ENCODE measurements at regions not wholly inside any gene's neighbourhood (a gene's known extent, or its start where the extent isn't known, plus 50 kb on each side); places are given as distances from the start of the nearest gene placed in this dataset.

DNA sequence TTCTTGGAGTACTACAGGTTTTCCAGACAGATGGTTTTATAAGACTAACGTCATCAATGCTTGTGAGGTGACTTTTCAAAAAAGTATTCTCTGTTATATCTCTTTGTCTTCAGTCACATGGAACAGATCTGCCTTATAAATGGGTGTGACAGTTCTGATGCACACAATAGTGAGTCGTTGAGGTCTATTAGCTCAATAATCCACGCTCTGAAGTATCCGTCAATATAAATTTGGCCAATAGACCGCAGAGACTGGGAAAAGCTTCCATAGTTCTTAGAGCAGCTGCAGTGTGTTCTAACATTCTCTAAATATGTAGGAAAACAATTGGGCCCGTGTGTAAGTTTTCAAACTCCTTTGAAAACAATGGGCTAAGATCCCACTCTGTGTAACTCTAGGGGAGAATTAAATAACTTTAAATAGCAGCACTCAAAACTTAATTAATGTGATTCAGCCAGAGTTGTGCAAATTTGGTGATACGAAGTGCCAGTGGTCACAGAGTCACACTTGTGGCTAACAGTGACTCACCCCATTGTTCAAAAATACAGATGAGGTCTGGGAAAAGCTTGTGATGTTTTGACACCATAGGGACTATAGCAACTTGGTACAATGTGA is 316.0 kb downstream of the LMO4 start:
- TF ChIP-seq, protein P1, sequence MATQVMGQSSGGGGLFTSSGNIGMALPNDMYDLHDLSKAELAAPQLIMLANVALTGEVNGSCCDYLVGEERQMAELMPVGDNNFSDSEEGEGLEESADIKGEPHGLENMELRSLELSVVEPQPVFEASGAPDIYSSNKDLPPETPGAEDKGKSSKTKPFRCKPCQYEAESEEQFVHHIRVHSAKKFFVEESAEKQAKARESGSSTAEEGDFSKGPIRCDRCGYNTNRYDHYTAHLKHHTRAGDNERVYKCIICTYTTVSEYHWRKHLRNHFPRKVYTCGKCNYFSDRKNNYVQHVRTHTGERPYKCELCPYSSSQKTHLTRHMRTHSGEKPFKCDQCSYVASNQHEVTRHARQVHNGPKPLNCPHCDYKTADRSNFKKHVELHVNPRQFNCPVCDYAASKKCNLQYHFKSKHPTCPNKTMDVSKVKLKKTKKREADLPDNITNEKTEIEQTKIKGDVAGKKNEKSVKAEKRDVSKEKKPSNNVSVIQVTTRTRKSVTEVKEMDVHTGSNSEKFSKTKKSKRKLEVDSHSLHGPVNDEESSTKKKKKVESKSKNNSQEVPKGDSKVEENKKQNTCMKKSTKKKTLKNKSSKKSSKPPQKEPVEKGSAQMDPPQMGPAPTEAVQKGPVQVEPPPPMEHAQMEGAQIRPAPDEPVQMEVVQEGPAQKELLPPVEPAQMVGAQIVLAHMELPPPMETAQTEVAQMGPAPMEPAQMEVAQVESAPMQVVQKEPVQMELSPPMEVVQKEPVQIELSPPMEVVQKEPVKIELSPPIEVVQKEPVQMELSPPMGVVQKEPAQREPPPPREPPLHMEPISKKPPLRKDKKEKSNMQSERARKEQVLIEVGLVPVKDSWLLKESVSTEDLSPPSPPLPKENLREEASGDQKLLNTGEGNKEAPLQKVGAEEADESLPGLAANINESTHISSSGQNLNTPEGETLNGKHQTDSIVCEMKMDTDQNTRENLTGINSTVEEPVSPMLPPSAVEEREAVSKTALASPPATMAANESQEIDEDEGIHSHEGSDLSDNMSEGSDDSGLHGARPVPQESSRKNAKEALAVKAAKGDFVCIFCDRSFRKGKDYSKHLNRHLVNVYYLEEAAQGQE (IDR thresholded peaks at IDR 0.05; ENCODE audit: insufficient read depth in 1 of 2, low read depth in 2 of 2, low read length in 1 of 2): no peak
- TF ChIP-seq, protein P2, sequence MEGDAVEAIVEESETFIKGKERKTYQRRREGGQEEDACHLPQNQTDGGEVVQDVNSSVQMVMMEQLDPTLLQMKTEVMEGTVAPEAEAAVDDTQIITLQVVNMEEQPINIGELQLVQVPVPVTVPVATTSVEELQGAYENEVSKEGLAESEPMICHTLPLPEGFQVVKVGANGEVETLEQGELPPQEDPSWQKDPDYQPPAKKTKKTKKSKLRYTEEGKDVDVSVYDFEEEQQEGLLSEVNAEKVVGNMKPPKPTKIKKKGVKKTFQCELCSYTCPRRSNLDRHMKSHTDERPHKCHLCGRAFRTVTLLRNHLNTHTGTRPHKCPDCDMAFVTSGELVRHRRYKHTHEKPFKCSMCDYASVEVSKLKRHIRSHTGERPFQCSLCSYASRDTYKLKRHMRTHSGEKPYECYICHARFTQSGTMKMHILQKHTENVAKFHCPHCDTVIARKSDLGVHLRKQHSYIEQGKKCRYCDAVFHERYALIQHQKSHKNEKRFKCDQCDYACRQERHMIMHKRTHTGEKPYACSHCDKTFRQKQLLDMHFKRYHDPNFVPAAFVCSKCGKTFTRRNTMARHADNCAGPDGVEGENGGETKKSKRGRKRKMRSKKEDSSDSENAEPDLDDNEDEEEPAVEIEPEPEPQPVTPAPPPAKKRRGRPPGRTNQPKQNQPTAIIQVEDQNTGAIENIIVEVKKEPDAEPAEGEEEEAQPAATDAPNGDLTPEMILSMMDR (IDR thresholded peaks at IDR 0.05): no peak

All from Panc1 (cell line).